Vagina (tissue), 2 donors: ENCODE measurements at regions not wholly inside any gene's neighbourhood (a gene's known extent, or its start where the extent isn't known, plus 50 kb on each side); places are given as distances from the start of the nearest gene placed in this dataset.

Source experiments
- POLR2AphosphoS5 ChIP-seq, 2 donors: sonication (generic); formaldehyde crosslinking; IDR thresholded peaks; one replicate each; pipeline ENCODE4 v1.9.0; 2017; ENCODE audit warnings: antibody characterized with exemption in 2 of 2, mild to moderate bottlenecking in 2 of 2, low read depth in 1 of 2; ENCODE audit not compliant: insufficient read depth in 1 of 2
- TF ChIP-seq, protein P1 (sequence below), 3 experiments: fragments of 450-650 bp in 2 of 3; fragments of 200-600 bp in 1 of 3; sonication (generic) in 1 of 3; IDR thresholded peaks; one replicate each; pipeline ENCODE4 v1.5.1; 2017 to 2019; ENCODE audit warnings: antibody characterized with exemption in 3 of 3, mild to moderate bottlenecking in 2 of 3, moderate library complexity in 2 of 3

DNA sequence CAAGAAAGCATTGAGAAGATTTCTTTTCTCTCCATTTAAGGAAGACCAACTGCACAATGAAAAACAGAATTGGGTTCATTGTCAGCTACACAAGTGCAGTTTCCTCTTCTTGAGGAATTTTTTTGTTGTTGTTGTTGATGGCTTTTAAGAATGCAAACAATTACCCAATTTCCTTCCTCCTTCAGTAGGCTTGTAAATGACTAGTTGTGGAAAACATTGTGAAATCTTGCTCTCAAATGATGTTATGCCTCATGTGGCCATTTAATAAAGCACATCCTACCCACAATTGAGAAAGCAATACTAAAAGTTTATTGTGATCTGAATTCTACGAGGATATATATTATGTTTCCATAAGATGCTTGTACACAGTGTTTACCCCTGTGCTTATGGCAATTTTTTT lies 171.6 kb downstream of the FAM174A start:
- TF ChIP-seq, protein P1, sequence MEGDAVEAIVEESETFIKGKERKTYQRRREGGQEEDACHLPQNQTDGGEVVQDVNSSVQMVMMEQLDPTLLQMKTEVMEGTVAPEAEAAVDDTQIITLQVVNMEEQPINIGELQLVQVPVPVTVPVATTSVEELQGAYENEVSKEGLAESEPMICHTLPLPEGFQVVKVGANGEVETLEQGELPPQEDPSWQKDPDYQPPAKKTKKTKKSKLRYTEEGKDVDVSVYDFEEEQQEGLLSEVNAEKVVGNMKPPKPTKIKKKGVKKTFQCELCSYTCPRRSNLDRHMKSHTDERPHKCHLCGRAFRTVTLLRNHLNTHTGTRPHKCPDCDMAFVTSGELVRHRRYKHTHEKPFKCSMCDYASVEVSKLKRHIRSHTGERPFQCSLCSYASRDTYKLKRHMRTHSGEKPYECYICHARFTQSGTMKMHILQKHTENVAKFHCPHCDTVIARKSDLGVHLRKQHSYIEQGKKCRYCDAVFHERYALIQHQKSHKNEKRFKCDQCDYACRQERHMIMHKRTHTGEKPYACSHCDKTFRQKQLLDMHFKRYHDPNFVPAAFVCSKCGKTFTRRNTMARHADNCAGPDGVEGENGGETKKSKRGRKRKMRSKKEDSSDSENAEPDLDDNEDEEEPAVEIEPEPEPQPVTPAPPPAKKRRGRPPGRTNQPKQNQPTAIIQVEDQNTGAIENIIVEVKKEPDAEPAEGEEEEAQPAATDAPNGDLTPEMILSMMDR (IDR thresholded peaks at IDR 0.05) = peak in 1 of 3 experiments; percentile 44
- no peak for TF ChIP-seq POLR2AphosphoS5 (IDR thresholded peaks at IDR 0.05; ENCODE audit: insufficient read depth in 1 of 2, low read depth in 1 of 2)
